ENCODE measurements at regions not wholly inside any gene's neighbourhood (a gene's known extent, or its start where the extent isn't known, plus 50 kb on each side); places are given as distances from the start of the nearest gene placed in this dataset.

DNA sequence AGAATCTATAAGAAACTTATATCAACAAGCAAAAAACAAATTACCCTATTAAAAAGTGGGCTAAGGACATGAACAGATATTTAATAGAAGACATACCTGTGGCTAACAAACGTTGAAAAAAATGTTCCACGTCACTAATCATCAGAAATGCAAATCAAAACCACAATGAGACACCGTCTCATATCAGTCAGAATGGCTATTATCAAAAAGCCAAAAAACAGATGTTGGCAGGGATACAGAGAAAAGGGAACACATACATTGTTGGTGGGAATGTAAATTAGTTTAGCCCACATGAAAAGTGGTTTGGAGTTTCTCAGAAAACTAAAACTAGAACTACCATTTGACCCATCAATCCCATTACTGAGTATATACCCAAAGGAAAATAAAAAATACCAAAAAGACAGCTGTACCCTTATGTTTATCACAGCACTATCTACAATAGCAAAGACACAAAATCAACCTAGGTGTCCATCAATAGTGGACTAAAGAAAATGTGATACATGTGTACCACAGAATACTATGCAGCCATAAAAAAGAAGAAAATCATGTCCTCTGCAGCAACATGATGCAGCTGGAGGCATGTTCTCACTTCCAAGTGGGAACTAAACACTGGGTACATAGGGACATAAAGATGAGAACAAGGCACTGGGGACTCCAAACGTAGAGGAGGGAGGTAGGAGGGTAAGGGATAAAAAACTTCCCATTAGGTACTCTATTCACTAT is 83.8 kb upstream of the TMEM168 start:
- no peak for TF ChIP-seq CTCF (IDR thresholded peaks at IDR 0.05 in 8 of 11, conservative IDR thresholded peaks at IDR 0.05 in 3 of 11)
- TF ChIP-seq POLR2A (IDR thresholded peaks at IDR 0.05), result no peak

All from spleen (tissue), 7 donors.